ENCODE measurements at regions not wholly inside any gene's neighbourhood (a gene's known extent, or its start where the extent isn't known, plus 50 kb on each side); places are given as distances from the start of the nearest gene placed in this dataset.

DNA sequence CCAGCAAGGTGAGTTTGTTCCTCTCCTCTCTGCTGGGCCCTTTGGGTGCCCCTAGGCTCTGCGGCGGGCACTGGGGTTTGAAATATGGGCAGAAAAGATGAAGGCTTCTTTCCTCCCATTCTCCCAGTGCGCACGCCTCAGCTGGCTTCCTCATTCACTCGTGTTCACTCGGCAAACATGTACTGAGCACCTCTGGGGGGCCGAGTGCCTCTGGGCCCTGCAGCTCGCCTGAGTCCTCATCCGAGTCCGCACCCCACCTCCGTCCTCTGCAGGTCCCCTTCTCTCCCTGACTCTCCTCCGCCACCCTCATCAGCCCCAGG is 98.5 kb upstream of the RUNX3 start:
- Histone ChIP-seq H3K4me1 (ENCODE audit: control insufficient read depth, insufficient read depth, low read length) (peaks cover 13% of the 10 kb centered on the region), H3K27me3 (ENCODE audit: control insufficient read depth, insufficient read depth, low read length) (no peaks in the 10 kb centered on the region), H3K4me3 (ENCODE audit: low read depth, low read length) (no peak overlapping the region), H3K9ac (ENCODE audit: low read depth, low read length) (no peak overlapping the region), H3K9me3 (ENCODE audit: control insufficient read depth, insufficient read depth, low read length) (no peaks in the 10 kb centered on the region), H3K27ac (ENCODE audit: low read depth, low read length) (no peak overlapping the region), H3K36me3 (ENCODE audit: control insufficient read depth, insufficient read depth, low read length) (no peaks in the 10 kb centered on the region)

DNA sequence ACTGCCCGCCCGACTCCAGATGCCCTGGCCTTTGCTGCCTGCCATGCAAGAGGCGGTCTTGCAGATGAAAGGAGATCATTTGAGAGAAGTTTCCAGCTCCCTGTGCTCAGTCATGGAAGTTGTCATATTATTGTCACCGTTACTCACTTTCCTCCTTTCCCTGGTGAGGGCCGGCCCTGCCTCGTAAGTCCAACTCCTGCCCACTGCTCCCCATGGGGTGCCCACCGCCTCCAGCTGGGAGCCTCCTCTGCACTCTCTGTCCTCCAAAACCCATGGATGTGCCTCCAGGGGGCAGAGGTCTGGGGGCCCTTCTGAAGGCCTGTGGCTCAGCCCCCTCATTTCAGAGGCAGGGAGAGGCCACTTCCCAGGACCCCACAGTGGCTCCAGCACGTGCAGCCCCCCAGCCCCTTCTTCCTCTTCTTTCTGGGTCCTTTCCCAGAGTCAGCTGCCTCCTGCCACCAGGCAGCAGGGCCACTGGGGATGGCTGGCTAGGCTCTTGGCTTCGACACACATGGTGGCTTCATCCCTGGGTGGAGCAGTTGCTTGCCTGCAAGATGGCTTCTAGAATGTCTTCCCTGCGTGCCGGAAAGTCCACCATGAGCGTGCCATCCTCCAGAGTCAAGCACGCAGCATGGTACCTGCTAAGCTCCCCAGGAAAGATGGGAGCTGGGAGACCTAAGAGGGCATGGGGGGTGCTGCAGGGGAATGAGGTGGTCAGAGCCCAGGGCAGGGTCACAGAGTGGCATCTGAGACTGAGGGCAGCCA is 97.9 kb upstream of the RUNX3 start:
- no peak overlapping the region for H3K4me3 ChIP-seq (ENCODE audit: low read depth, low read length)

DNA sequence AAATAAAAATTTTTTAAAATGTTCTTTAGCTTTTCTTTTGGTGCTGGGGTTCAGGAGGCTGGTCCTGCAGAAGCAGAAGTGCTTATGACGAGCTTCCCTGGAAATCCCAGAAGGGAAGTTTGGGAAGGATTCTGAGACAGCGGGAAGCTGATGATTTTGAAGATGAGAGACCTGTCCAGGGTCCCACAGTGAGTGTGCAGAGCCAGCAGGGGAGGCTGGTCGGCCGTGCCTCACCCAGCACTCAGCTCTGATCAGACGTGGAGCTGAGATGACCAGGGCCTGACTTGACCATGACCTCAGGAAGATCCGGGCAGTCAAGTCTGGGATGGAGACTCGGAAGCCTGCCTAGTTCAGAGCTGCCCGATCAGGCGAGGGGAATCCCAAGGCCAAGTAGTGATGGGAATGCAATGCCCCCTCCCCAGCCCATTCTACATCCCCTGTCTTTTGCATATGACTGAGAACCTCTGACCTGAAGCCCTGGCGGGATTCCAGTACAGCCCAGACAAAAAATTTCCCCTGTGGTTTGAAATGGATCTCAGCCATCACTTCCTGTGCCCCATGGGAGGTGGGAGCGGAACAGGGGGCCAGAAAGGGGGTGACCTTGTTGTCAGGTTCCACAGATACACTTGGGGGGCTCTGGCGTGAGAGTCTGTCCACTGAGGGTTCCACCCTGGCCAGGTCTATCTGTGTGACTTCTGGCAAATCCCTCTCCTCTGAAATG is 96.8 kb upstream of the RUNX3 start:
- H3K27ac ChIP-seq (ENCODE audit: low read depth, low read length) = peak overlapping the region; percentile 42
- no peaks in the 10 kb centered on the region for H3K36me3 ChIP-seq (ENCODE audit: control insufficient read depth, insufficient read depth, low read length)
- no peak overlapping the region for H3K4me3 ChIP-seq (ENCODE audit: low read depth, low read length)
- H3K9me3 ChIP-seq (ENCODE audit: control insufficient read depth, insufficient read depth, low read length) = no peaks in the 10 kb centered on the region
- no peaks in the 10 kb centered on the region for H3K27me3 ChIP-seq (ENCODE audit: control insufficient read depth, insufficient read depth, low read length)
- peaks cover 24% of the 10 kb centered on the region for H3K4me1 ChIP-seq (ENCODE audit: control insufficient read depth, insufficient read depth, low read length)
- H3K9ac ChIP-seq (ENCODE audit: low read depth, low read length) = no peak overlapping the region

More for the DNA sequence above, 97.9 kb upstream of the RUNX3 start:
- no peaks in the 10 kb centered on the region for H3K36me3 ChIP-seq (ENCODE audit: control insufficient read depth, insufficient read depth, low read length)
- no peak overlapping the region for H3K9ac ChIP-seq (ENCODE audit: low read depth, low read length)
- no peak overlapping the region for H3K27ac ChIP-seq (ENCODE audit: low read depth, low read length)
- H3K9me3 ChIP-seq (ENCODE audit: control insufficient read depth, insufficient read depth, low read length) = no peaks in the 10 kb centered on the region
- peaks cover 17% of the 10 kb centered on the region for H3K4me1 ChIP-seq (ENCODE audit: control insufficient read depth, insufficient read depth, low read length)
- H3K27me3 ChIP-seq (ENCODE audit: control insufficient read depth, insufficient read depth, low read length) = no peaks in the 10 kb centered on the region

DNA sequence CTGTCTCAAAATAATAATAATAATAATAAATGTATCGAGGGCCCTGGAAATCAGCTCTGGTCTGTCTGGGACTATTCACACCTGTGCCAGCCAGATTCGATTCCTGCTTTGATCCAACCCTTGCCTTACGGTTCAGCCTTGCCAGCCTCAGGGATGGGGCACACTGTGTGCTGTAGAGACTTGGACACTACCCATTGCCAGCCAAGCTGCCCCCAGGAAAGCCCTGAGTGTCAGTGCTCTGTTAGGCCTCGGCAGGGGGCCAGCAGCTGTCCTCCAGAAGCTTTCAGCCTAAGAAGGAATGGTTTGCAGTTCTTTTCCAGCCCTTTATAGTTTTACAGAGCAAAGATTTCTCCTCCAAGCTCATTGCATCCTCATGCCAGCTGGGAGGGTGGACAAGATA is 96.2 kb upstream of the RUNX3 start:
- no peaks in the 10 kb centered on the region for H3K27me3 ChIP-seq (ENCODE audit: control insufficient read depth, insufficient read depth, low read length)
- no peak overlapping the region for H3K27ac ChIP-seq (ENCODE audit: low read depth, low read length)
- H3K4me1 ChIP-seq (ENCODE audit: control insufficient read depth, insufficient read depth, low read length) = peaks cover 24% of the 10 kb centered on the region
- H3K4me3 ChIP-seq (ENCODE audit: low read depth, low read length) = no peak overlapping the region
- H3K36me3 ChIP-seq (ENCODE audit: control insufficient read depth, insufficient read depth, low read length) = no peaks in the 10 kb centered on the region
- H3K9ac ChIP-seq (ENCODE audit: low read depth, low read length) = no peak overlapping the region
- no peaks in the 10 kb centered on the region for H3K9me3 ChIP-seq (ENCODE audit: control insufficient read depth, insufficient read depth, low read length)

DNA sequence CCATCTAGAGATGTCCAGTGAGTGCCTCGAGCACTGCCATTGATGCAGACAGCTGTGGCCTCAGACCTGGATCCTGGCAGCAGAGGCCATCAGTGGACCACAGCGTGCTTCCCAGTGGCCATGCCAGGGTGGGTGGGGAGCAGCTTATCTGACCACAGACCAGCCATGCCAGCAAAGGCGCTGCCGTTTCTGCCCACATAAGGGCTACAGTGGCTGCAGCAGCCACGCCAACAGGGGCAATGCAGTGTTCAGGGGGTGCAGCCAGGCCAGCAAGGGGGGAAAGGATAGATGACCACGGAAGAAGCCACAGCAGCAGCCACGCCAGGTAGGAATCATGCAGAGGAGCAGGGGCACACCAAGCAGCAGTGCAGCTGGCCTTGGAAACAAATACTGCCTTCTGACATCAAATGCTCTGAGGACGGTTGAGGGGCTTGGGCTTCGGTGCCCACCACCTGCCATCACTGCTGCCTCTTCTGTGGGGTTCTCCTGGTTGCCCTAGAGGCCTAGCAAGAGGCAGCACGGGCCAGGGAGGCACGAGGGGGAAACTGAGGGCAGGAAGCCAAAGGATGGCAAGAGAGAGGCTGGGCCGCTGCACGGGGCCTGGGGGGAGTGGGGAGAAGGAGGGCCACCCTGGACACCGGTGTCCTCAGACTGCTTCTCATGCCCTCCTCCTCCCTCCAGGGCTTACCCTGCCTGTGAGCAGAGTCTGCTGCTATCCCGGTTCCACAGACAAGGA is 94.7 kb upstream of the RUNX3 start:
- Histone ChIP-seq H3K9me3 (ENCODE audit: control insufficient read depth, insufficient read depth, low read length) (no peaks in the 10 kb centered on the region), H3K9ac (ENCODE audit: low read depth, low read length) (no peak overlapping the region), H3K4me1 (ENCODE audit: control insufficient read depth, insufficient read depth, low read length) (peaks cover 24% of the 10 kb centered on the region), H3K4me3 (ENCODE audit: low read depth, low read length) (no peak overlapping the region), H3K27ac (ENCODE audit: low read depth, low read length) (no peak overlapping the region), H3K36me3 (ENCODE audit: control insufficient read depth, insufficient read depth, low read length) (no peaks in the 10 kb centered on the region), H3K27me3 (ENCODE audit: control insufficient read depth, insufficient read depth, low read length) (no peaks in the 10 kb centered on the region)

DNA sequence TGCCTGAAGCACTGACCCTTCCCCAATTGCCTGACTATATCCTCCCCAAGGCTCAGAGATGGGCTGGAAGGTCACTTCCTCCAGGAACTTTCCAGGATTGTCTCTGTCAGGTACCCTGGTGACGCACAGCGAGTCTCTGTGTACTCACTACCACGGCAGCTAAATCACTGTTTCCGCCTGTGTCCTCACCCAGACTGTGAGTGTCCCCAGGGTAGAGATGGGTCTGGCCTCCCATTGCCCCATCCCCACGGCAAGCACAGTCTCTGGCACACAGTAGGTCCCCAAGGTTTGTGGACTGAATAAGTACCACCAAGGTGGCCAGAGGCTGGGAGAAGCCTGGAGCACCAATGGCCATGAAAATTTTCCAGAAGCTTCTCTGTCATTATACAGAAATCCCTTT is 93.8 kb upstream of the RUNX3 start:
- Histone ChIP-seq H3K27me3 (ENCODE audit: control insufficient read depth, insufficient read depth, low read length) (no peaks in the 10 kb centered on the region), H3K27ac (ENCODE audit: low read depth, low read length) (no peak overlapping the region), H3K4me1 (ENCODE audit: control insufficient read depth, insufficient read depth, low read length) (peaks cover 24% of the 10 kb centered on the region), H3K4me3 (ENCODE audit: low read depth, low read length) (no peak overlapping the region), H3K9me3 (ENCODE audit: control insufficient read depth, insufficient read depth, low read length) (no peaks in the 10 kb centered on the region), H3K9ac (ENCODE audit: low read depth, low read length) (no peak overlapping the region), H3K36me3 (ENCODE audit: control insufficient read depth, insufficient read depth, low read length) (no peaks in the 10 kb centered on the region)

DNA sequence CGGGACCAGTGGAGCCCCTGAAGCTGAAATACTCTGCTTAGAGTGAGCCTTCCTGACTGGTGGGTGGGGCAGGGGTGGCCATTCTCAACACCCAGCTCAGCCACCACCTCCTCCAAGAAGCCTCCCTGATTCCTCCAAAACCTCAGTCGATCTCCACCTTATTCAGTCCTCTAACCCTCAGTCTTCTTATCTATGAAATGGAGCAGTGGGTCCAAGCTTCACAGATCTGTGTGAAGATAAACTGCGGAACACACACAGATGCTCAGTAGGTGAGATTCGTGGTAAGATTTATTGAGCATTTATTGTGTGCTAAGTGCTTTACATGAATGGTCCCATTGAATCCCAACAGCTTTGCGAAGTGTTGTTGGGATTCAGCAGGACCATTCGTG is 93.1 kb upstream of the RUNX3 start:
- H3K4me1 ChIP-seq (ENCODE audit: control insufficient read depth, insufficient read depth, low read length) = peaks cover 24% of the 10 kb centered on the region
- no peaks in the 10 kb centered on the region for H3K27me3 ChIP-seq (ENCODE audit: control insufficient read depth, insufficient read depth, low read length)
- H3K27ac ChIP-seq (ENCODE audit: low read depth, low read length) = peak overlapping the region; percentile 97
- H3K9ac ChIP-seq (ENCODE audit: low read depth, low read length) = no peak overlapping the region
- no peaks in the 10 kb centered on the region for H3K36me3 ChIP-seq (ENCODE audit: control insufficient read depth, insufficient read depth, low read length)
- H3K9me3 ChIP-seq (ENCODE audit: control insufficient read depth, insufficient read depth, low read length) = no peaks in the 10 kb centered on the region
- no peak overlapping the region for H3K4me3 ChIP-seq (ENCODE audit: low read depth, low read length)

DNA sequence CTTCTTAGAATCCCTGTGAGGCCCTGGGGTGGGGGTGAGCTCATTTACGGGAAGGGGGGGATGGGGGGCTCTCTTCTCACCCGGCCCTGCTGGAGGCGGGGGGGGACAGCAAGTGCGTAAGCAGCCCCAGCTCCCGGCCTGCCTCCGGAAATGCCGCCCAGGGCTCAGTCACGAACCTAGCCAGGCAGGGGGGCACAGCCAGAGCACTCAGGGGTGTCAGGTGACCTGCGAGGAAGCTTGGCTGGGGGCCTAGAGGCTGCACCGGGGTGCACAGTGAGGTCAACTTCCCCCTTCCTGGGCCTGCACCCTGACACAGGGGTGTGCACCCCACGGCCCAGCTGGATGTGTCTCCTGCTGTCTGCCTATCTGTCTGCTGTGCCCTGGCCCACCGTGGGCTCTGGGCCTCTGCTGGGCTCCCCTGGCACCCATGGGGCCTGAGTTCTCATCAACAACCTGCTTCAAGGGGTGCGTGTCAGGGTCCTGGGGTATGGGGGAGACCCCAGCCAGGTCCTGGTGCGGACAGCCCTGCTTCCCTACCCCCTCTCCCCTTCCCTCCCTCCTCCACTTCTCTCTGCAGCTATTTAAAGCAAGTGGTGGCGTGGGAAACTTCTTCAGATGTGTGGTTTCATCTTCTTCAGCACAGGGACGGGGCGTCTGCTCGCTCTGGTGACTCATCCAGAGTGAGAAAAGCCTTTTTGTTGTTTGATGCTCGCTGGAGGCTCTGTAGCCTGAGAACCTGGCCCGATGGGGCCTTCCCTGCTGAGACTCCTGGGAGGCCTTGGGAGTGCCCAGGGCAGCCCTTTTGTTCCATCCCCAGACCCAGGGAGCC is 92.5 kb upstream of the RUNX3 start:
- no peaks in the 10 kb centered on the region for H3K36me3 ChIP-seq (ENCODE audit: control insufficient read depth, insufficient read depth, low read length)
- peaks cover 24% of the 10 kb centered on the region for H3K4me1 ChIP-seq (ENCODE audit: control insufficient read depth, insufficient read depth, low read length)
- H3K9ac ChIP-seq (ENCODE audit: low read depth, low read length) = no peak overlapping the region
- no peak overlapping the region for H3K4me3 ChIP-seq (ENCODE audit: low read depth, low read length)
- no peaks in the 10 kb centered on the region for H3K9me3 ChIP-seq (ENCODE audit: control insufficient read depth, insufficient read depth, low read length)
- H3K27me3 ChIP-seq (ENCODE audit: control insufficient read depth, insufficient read depth, low read length) = no peaks in the 10 kb centered on the region
- peak overlapping the region; percentile 97 for H3K27ac ChIP-seq (ENCODE audit: low read depth, low read length)

DNA sequence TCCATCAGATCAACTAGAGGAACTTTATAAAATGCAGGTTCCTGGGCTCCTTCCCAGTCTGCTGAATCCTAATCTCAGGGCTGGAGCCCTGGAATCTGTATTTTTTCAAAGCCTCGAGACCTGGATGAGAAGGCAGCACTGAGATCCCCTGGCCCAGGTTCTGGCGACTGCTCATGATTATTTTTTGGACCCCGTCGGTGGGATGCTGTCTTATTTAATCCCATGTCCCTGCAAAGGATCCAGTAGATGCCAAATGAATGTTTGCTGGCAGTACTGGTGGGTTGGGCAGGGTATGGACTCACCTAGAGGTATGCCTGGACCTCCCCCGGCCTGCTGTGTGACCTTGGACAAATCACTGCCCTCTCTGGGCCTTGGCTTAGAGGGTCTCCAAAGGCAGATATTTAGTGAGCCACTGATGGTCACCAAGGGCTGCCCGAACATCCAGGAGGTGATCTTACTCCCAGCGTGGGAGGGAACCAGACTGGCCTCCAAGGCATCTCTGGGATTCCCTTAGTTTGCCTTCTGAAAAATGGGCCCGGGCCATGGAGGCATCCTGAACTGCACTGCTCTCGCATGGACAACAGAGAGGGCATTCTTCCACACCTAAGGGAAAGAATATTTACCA is 91.6 kb upstream of the RUNX3 start:
- no peak overlapping the region for H3K9ac ChIP-seq (ENCODE audit: low read depth, low read length)
- no peaks in the 10 kb centered on the region for H3K27me3 ChIP-seq (ENCODE audit: control insufficient read depth, insufficient read depth, low read length)
- no peak overlapping the region for H3K4me3 ChIP-seq (ENCODE audit: low read depth, low read length)
- no peaks in the 10 kb centered on the region for H3K36me3 ChIP-seq (ENCODE audit: control insufficient read depth, insufficient read depth, low read length)
- peaks cover 15% of the 10 kb centered on the region for H3K4me1 ChIP-seq (ENCODE audit: control insufficient read depth, insufficient read depth, low read length)
- H3K27ac ChIP-seq (ENCODE audit: low read depth, low read length) = no peak overlapping the region
- H3K9me3 ChIP-seq (ENCODE audit: control insufficient read depth, insufficient read depth, low read length) = no peaks in the 10 kb centered on the region

DNA sequence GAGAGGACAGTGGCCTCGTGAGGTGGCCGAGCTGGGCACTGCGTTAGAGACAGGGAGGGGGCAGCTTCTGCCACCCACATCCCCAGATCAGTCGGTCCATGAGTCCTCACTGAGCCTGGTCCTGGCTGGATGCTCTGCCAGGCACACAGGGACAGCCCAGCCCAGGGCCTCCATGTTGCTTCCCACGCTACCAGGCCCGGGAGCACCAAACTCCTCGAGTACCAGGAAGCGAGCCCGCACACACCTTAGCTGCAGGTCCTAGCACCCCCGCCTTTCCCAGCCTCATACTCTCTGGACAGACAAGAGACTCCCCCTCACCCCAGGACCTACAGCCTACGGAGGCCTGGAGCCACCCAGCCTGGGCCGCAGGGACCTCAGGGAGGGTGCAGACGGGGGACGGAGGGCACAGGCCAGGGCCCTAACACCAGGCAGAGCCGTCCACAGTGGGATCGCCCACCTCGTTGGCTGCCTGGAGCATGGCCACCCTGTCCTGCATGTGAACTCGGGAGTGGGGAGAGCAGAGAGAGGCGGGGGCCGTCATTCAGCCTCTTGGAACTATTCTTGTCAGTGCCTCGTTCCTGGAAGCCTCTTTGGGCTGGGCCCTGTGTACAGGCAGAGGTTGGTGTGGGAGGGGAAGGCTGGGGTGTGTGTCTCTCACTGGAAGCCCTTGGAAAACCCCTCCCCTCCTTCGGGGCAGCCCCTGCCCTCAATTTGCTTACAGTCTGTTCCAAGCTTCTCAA is 90.9 kb upstream of the RUNX3 start:
- Histone ChIP-seq H3K4me3 (ENCODE audit: low read depth, low read length) (no peak overlapping the region), H3K9me3 (ENCODE audit: control insufficient read depth, insufficient read depth, low read length) (no peaks in the 10 kb centered on the region), H3K27me3 (ENCODE audit: control insufficient read depth, insufficient read depth, low read length) (no peaks in the 10 kb centered on the region), H3K9ac (ENCODE audit: low read depth, low read length) (no peak overlapping the region), H3K36me3 (ENCODE audit: control insufficient read depth, insufficient read depth, low read length) (no peaks in the 10 kb centered on the region), H3K27ac (ENCODE audit: low read depth, low read length) (no peak overlapping the region), H3K4me1 (ENCODE audit: control insufficient read depth, insufficient read depth, low read length) (peaks cover 10% of the 10 kb centered on the region; the same call in 1 of the 2 replicates)
